22Rv1 (cell line): ENCODE measurements at regions not wholly inside any gene's neighbourhood (a gene's known extent, or its start where the extent isn't known, plus 50 kb on each side); places are given as distances from the start of the nearest gene placed in this dataset.
"Not testable (repeated sequence)": the region's sequence is repeated elsewhere in the genome, so short reads cannot be mapped to it uniquely, and the experiment has no call there.

Experiments
- H3K27ac ChIP-seq: fragments of 450-650 bp; 2 replicates; pipeline ENCODE4 v1.5.1; 2017
- CTCF ChIP-seq: fragments of 450-650 bp; IDR thresholded peaks from 2 replicates; pipeline ENCODE4 v1.5.1; 2017; ENCODE audit warnings: mild to moderate bottlenecking
- ZFX ChIP-seq: fragments of 450-650 bp; IDR thresholded peaks from 2 replicates; pipeline ENCODE4 v1.6.1; 2017; ENCODE audit warnings: antibody characterized with exemption, borderline replicate concordance

- no peak overlapping the region for H3K27ac ChIP-seq
- TF ChIP-seq ZFX (no peak), CTCF (no peak)
These were observed 53.4 kb upstream of the FRG2C start for GRCh38 chr3:75610773-75611172.

GRCh38 chr3:75611724-75612460 lies 52.2 kb upstream of the FRG2C start:
- H3K27ac ChIP-seq = not testable (repeated sequence)
